GM12874 (cell line): ENCODE measurements at regions not wholly inside any gene's neighbourhood (a gene's known extent, or its start where the extent isn't known, plus 50 kb on each side); places are given as distances from the start of the nearest gene placed in this dataset.

Source experiments
- TF ChIP-seq, protein P1 (sequence below): IDR thresholded peaks from 2 replicates; pipeline ENCODE4 v1.5.1; 2011; ENCODE audit warnings: low read depth, mild to moderate bottlenecking, control low read depth, low read length, moderate library complexity; ENCODE audit not compliant: insufficient read depth

DNA sequence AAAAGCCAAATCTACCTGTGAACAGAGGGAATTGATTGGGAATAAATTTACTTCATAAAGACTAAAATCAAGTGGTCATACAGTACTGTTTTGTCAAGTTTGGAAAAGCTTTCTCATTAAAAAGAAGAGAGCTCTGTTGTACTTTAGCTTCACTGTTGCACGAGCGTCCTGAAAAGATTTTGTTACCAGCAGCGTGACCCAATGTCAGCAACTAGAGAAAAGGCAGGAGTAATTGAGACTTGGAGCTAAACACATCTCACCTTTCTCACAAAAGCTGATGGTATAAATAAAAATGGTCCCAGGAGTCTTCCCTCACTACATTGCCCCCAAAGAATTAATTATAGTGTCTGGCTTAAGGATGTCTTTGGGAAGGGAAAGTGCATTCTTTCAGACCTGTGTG lies 613.7 kb downstream of the OLFM4 start:
- TF ChIP-seq, protein P1, sequence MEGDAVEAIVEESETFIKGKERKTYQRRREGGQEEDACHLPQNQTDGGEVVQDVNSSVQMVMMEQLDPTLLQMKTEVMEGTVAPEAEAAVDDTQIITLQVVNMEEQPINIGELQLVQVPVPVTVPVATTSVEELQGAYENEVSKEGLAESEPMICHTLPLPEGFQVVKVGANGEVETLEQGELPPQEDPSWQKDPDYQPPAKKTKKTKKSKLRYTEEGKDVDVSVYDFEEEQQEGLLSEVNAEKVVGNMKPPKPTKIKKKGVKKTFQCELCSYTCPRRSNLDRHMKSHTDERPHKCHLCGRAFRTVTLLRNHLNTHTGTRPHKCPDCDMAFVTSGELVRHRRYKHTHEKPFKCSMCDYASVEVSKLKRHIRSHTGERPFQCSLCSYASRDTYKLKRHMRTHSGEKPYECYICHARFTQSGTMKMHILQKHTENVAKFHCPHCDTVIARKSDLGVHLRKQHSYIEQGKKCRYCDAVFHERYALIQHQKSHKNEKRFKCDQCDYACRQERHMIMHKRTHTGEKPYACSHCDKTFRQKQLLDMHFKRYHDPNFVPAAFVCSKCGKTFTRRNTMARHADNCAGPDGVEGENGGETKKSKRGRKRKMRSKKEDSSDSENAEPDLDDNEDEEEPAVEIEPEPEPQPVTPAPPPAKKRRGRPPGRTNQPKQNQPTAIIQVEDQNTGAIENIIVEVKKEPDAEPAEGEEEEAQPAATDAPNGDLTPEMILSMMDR, result no peak

DNA sequence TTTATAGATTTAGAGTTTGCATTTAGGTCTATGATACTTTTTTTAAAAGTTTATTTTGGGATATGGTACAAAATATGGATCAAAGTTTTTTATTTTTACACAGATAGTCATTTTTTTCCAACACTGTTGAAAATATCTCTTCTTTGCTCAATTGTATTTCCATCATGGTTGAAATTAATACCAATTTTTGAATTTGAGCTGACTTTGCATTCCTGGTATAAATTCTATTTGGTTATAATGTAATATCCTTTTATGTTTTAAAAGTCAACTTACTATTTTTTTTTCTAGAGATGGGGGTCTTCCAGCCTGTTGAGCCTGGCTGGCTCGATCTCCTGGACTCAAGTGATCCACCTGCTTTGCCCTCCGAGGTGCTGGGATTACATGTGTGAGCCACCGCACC lies 620.1 kb downstream of the OLFM4 start:
- TF ChIP-seq, protein P1, result no peak

DNA sequence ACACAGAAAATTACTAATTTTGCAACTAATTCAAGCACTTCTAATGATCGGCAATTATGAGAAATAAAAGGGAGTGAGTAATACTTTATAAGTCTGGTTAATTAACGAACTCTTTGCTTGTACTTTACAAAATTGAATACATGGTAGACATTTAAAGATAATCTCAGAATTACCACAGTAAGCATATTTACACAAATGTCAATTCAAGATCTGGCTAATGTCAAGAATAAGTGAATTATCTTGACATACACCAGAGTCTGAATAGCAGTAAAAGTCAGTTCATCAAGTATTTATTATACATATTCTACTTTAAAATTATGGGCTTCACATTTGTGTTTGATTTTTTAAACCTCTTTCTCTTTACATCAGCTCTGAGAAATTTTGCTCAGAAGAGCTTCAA lies 643.4 kb downstream of the OLFM4 start:
- TF ChIP-seq, protein P1, result no peak

DNA sequence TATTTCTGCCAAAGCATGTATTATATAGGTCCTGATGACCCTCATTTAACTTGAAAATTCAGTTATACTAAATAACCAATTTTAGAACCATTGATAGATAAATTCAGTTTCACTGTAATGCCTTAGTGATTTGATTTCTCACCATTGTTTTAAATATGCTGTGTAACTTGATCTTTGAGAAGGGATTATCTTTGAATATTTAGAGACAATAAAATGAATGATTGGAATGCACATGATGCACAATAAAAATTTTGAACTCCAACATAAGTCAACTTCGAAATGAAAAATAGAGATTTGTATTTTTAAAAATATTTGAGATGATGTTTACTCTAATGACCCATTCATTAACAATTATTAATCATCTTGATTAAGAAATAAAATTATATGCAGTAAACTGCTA lies 654.5 kb downstream of the OLFM4 start:
- TF ChIP-seq, protein P1, result no peak

DNA sequence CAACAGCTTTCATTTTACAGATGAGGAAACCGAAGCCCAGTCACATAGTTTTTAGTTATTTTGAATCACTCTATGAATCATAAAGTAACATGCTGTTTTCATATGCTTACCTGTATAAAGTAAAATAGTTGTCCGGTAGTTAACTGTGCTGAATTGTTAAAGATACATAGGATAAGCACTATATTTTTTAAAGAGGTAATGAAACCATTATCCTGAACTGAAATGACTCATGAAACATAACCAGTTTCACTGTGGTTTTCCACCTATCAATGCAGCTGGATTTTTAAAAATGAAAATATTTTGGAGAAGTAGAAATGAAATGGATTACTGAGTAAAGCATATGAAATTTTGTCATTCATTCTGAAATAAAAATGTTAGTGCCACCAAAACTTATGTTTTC lies 655.0 kb downstream of the OLFM4 start:
- TF ChIP-seq, protein P1, result no peak

DNA sequence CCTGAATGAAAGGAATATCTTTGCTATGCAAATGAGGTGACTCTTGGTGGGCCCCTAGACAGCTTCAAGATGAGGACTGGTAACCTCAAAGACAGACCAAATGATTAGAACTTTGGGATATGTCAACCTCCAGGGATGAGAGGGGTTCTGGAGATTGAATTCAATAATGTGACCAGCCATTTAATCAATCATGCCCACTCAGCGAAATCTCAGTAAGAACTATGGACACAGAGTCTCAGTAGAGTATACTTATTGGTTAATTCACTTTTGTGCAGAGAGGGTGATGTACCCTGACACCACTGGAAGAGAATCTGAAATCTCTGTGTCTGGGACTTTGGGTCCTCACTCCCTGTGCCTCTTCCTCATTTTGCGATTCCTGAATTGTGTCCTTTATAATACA lies 662.8 kb downstream of the OLFM4 start:
- TF ChIP-seq, protein P1, result no peak

DNA sequence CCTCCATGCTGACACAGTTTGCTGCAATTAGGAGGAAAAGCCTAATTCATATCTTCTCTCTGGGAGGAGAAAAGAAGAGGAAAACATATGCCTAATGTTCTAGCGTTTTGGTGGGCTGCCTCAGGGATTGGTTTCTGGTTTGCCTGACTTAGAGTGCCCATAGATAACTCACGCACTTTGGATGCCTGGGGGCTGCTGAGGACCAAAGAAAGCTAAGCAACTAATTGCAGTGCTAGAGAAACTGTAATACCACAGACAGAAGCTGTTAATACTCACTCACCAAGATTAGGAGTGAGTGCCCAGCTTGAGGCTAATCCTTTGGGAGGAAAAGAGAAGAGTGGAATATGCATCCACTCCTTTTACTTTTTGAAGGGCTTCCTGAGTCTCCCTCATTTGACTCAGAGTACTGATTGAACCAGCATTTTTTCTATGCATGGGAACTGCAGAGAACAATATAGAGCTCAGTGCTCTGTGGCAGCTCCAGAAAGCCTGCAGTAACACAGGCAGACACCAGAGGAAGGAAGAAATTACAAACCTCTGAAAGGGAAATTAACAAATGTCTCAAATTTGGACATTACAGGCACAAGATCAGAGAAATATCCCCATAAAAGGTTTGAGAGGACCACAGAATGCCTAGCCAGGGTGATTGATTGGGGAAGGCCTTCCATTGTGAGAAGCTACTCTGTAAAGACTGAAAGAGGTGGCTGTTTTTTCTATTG lies 666.4 kb downstream of the OLFM4 start:
- TF ChIP-seq, protein P1, result no peak
